ENCODE measurements at regions not wholly inside any gene's neighbourhood (a gene's known extent, or its start where the extent isn't known, plus 50 kb on each side); places are given as distances from the start of the nearest gene placed in this dataset.

DNA sequence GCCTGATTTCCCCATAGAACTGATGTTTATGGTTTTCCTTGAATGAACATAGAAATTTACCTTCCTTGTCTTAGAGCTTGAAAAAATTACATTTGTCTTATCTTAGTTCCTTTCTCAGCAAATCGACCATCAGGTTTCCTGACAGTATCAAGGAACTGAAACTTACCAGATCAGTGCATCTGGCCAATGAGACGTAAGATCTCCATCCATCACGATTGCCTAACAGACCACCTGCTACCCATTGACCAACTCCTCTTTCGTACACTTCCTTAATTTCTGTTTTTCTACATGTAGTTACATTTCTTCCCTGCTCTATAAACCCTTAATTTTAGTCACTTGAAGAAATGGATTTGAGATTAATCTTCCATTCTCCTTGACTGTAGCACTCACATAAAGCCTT is 57.4 kb upstream of the TMPRSS15 start:
- no peak for DNase-seq

- DNase-seq, result no peak
These were observed 58.2 kb upstream of the TMPRSS15 start for GRCh38 chr21:18461743-18462142.

DNA sequence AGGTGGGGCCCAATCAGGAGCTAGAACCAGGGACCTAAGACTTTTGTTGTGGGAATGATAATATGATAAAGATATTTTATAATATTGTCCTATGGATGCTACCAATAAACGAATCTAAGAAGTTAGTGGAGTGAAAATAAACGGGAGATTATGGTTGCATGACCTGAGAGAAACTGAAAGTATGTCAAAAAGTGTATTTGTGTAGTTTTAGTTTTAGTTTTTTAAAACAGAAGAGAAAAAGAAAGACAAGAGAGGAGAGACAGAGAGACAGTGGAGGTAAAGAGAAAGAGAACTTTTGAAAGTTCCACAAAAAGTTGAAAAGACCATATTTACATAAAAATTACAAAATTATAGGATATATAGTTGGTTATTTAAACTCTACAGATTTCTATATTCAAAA is 64.1 kb upstream of the TMPRSS15 start:
- DNase-seq, result peak; percentile 15

DNA sequence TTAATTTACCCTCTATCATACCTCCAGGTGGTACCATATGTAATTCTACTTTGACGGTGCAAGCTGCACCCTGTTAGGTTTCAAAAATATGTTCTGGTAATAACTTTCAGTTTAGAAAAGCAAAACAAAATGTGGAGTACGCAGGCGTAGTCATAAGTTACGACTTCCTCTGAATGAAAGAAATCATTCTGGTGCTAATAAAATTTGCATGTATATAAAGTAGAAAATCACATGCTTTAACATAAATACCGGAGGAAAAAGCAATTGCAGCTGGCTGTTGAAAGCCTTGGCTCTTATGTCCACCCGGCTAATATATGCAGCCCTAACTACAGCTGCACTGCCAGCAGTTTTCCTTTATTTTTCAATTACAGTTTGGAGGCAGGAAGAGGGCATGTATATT is 65.2 kb upstream of the TMPRSS15 start:
- DNase-seq, result peak; percentile 57

DNA sequence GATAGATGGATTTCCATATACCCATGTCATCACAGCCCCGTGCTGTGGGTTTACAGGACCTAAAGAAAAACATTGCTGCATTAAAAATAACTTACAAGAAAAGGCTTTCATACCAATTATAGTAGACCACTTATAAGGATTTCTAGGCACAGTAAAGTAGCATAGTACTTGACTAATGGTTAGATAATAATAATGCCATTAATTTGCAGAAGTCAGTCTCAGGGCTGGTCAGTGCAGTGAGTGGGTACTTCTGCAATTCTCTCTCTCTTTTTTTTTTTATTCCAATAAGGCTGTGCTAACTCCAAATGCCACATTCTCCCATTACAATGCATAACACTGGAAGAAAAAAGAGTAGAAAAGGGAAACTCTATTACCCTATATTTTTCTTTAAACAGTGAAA is 73.1 kb upstream of the TMPRSS15 start:
- no peak for DNase-seq

GRCh38 chr21:18477043-18477442 is 73.5 kb upstream of the TMPRSS15 start:
- DNase-seq, result no peak

DNA sequence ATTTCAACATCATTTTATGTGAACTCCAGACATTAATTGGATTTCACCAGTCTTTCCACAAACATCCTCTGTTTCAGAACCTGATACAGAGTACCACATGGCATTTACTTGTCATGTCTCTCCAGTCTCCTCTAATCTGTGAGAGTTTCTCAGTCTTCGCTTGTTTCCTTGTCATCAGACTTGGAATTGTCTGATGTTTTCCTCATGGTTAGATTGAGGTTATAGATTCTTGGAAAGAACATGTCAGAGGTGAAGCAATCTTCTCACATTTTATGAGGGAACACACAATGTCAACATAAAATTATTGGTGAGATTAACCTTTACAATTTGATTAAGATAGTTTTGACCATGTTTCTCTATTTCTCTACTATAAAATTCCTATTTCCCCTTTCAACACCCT is 74.9 kb upstream of the TMPRSS15 start:
- no peak for DNase-seq

DNA sequence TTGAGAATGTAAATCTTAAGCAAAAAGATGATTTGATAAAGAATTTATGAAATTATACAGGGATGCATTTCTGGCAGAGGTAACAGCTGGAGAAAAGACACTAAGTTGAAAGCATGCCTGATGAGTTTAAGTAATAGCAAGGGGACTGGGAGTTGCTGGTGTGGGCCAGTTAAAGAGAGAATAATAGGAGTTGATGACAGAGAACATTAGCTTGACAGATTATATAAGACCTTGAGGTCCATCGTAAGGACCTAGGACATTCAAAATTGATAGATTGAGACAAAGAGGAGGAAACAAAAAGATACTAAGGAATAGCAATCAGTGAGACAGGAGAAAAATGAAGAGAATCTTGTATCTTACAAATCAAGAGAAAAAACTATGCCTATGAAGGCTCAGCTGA is 84.7 kb upstream of the TMPRSS15 start:
- no peak for DNase-seq

- DNase-seq, result no peak
These were observed 89.8 kb upstream of the TMPRSS15 start for GRCh38 chr21:18493422-18493821.

- DNase-seq, result no peak
These were observed 91.9 kb upstream of the TMPRSS15 start for GRCh38 chr21:18495523-18495922.

- DNase-seq, result peak; percentile 44
These were observed 94.8 kb upstream of the TMPRSS15 start for GRCh38 chr21:18498431-18498830.

- peak; percentile 75 for DNase-seq
These were observed 96.3 kb upstream of the TMPRSS15 start for GRCh38 chr21:18499761-18500376.

DNA sequence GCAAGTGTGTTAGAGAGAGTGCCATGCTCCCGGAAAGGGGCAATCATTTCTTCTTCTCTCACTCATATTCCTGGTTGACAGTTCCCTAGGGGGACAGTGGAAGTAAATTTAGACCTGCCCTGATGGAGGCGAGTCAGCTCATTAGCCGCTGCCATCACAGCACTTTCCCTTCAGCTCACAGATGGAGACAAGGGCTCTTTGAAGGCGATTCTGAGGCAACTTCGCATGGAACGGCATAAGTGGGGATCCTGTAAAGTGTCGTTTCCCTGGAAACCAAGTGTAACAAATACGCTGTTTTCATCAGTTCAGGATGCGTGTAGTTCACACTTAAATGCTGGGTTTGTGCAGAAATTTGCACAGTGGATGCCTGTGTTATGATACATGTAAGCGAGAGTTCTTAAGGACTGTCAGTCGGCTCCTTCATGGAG is 114.5 kb upstream of the TMPRSS15 start:
- DNase-seq, result no peak

DNA sequence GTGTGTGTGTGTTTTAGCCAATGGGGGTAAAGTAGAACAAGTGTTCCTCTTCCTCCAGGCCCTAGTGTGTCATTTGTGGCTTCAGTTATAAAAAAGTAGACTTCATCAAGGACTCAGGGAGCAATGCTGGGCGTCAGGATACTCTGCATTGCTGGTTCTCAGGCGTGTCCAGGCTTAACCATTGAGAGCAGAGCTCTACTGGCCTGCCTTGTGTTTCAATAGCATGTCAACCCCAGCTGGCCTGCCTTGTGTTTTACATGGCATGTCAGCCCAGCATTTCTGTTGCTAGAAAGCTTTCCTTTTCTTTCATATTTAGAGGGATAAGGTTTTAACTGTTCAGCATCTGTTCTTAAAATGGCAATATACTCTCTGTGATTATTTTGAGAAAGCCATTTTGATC is 117.6 kb upstream of the TMPRSS15 start:
- no peak for DNase-seq

DNA sequence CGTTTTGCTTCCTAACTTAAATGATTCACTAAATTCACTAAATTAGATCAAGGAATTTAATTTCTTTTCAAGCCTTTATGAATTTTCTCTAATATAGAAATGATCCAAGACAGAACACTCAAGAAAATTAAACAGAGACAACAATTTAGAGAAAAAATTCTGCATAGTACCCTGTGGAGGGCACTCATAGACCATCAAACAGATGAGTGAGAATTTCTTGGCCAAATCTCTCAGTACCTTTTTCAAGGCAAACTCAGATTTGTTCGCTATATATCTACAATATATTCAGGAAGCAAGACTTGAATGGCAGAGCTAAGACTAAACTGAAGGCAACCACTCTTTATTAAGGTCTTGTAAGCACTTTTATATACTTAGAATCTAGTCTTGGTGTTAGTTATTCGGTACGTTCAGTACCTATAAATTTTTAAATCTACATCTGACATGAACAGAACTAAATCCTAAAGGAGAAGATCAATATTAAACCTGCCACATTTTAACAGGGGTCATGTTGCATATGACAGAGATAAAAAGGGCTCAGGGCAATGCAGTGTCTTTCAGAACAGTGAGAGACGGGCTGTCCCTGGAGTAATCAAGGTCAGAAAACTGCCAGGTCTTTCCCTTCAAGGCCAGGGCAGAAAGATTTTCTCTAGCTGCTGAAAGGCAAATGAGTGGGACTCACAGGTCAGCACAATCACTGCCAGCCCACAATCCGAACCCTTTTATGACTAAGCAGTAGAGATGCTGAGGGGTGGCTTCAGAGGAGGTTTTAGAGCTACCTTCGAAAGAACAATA is 118.8 kb upstream of the TMPRSS15 start:
- peak; percentile 32 for DNase-seq

DNA sequence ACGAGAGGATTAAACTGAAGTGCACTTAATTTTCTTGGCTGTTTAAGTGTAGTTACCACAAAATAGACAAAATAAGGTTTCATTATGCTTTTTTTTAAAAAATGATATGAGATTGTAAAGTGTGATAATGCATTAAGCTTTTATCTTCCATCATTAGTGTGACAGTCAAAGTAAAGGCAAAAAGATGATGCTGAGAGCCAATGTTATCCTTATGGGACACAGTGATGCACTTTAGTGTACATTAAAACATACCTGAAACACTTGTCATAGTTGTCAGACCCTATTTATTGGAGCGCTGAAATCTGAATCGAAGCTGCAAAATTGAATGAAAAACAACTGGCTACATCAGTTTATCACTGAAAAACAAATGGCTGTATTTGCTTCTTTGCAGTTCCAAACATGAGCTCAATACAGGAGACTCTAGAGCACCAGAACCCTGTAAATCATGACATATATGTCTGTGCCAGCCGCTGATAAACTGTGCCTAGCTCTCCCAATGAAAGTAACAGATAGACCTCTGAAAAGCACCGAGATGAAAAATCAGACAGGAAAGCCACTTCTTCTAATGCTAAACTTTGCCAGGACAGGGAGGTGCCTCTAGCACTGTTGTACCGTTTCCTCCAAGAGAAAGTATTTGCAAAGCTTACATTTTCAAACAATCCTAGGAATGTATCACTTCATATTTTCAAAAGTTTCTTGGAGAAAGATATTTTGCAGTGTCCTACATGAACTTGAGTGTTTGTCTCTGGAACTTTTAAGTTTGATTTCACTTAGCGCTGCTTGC is 120.7 kb upstream of the TMPRSS15 start:
- no peak for DNase-seq

GRCh38 chr21:18529254-18529653 is 125.7 kb upstream of the TMPRSS15 start:
- no peak for DNase-seq

DNA sequence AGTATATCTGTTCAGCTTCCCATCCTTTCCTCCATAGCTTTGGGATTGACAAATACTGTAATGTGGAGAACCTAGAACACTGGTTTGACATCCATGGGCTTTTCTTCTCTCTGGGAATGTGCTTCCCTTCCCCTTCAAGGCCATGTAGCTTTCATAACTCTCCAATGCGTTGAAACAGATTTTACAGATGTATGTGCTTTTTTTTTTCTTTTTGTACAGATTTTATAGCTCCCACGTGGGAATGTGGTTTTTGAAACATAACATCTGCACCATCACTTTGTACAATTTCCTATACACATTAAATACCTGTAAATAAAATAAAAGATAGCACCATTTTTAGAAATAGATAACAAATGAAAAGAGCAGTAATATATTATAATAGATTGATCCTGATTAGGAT is 138.5 kb upstream of the TMPRSS15 start:
- no peak for DNase-seq

DNA sequence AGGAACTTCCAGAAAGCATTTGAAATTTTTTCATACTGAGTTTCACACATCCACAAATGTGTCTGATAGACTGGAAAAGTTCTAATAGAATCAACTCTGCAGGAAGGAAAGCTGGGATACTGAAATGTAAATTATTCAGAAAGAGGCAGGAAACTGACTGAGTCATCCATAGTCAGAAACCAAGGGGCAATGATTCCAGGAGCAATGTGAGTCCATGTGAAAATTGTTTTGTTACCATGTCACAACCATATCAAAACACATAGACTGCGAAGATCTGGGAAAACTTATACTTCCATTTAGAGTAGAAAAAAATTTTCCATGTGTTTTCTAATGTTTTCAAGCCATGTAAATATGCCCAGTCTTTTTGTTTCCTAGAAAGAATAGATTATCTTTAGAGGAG is 142.3 kb upstream of the TMPRSS15 start:
- no peak for DNase-seq

DNA sequence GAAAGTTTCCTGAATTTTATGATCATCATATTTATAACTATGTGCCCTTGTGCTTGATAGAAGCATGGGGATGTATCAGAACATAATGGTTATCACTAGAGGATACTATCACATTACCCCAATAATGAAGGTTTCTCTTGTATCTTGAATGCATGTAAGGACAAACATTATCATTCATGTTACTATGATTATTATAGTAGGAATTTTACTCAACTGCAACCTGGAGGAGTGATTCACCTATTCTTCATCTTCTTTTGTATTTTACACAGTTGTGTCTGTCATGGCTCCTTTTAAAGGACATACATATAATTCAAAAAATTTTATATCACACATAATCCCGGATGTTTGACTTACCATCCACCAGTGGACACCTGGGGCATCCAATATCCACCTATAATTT is 143.8 kb upstream of the TMPRSS15 start:
- DNase-seq, result no peak

- no peak for DNase-seq
These were observed 144.7 kb upstream of the TMPRSS15 start for GRCh38 chr21:18548249-18548648.

GRCh38 chr21:18549214-18549905 is 145.8 kb upstream of the TMPRSS15 start:
- no peak for DNase-seq

GRCh38 chr21:18550361-18550760 is 146.8 kb upstream of the TMPRSS15 start:
- DNase-seq, result no peak

All from OCI-M1 (cell line).